GM13976 (cell line): ENCODE measurements at regions not wholly inside any gene's neighbourhood (a gene's known extent, or its start where the extent isn't known, plus 50 kb on each side); places are given as distances from the start of the nearest gene placed in this dataset.

ENCODE experiments used
- DNase-seq: peaks from one replicate; pipeline ENCODE4 v3.0.0; 2012; ENCODE audit warnings: low spot score
- in situ Hi-C: fragments of 300-500 bp; cut with MboI; formaldehyde crosslinking; loops from one replicate; pipeline ENCODE4 v1.12.0; 2022; ENCODE audit warnings: low sequenced_read_pairs, mixed read lengths, inconsistent platforms; ENCODE audit not compliant: unreplicated experiment
- TF ChIP-seq, protein P1 (sequence below): IDR thresholded peaks from 2 replicates; pipeline ENCODE4 v1.5.1; 2012; ENCODE audit warnings: borderline replicate concordance, mild to moderate bottlenecking; ENCODE audit not compliant: insufficient read depth; ENCODE audit errors: extremely low read depth, missing control alignments, control extremely low read depth

DNA sequence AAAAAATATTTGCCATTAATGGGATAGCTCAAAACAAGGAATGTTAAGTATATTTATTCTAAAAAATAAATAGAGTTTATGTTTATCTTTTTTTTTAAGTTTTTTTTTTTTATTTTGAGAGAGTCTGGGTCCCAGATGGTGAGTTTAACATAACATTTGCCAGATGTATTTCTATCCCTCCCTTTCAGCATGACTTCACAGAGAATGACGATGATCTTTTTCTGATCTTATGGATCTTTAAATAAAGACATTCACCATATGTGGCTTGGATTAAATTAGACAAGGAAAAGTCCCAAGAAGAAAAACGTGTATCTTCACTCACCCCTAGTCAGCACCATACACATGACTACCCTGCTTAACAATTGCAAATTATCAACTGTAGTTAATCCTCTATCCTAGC is 839.8 kb upstream of the CNTN5 start:
- in situ Hi-C loops: no loop called here
- TF ChIP-seq, protein P1, sequence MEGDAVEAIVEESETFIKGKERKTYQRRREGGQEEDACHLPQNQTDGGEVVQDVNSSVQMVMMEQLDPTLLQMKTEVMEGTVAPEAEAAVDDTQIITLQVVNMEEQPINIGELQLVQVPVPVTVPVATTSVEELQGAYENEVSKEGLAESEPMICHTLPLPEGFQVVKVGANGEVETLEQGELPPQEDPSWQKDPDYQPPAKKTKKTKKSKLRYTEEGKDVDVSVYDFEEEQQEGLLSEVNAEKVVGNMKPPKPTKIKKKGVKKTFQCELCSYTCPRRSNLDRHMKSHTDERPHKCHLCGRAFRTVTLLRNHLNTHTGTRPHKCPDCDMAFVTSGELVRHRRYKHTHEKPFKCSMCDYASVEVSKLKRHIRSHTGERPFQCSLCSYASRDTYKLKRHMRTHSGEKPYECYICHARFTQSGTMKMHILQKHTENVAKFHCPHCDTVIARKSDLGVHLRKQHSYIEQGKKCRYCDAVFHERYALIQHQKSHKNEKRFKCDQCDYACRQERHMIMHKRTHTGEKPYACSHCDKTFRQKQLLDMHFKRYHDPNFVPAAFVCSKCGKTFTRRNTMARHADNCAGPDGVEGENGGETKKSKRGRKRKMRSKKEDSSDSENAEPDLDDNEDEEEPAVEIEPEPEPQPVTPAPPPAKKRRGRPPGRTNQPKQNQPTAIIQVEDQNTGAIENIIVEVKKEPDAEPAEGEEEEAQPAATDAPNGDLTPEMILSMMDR: no peak
- DNase-seq: no peak

GRCh38 chr11:98183034-98183433 is 837.7 kb upstream of the CNTN5 start:
- TF ChIP-seq, protein P1: no peak
- no peak for DNase-seq
- in situ Hi-C loops: no loop called here

- in situ Hi-C loops: no loop called here
- DNase-seq: no peak
- TF ChIP-seq, protein P1: no peak
Measured at GRCh38 chr11:98185245-98185644, 835.5 kb upstream of the CNTN5 start.

- TF ChIP-seq, protein P1: no peak
- in situ Hi-C loops: no loop called here
- DNase-seq: no peak
Measured at GRCh38 chr11:98194611-98195010, 826.1 kb upstream of the CNTN5 start.

DNA sequence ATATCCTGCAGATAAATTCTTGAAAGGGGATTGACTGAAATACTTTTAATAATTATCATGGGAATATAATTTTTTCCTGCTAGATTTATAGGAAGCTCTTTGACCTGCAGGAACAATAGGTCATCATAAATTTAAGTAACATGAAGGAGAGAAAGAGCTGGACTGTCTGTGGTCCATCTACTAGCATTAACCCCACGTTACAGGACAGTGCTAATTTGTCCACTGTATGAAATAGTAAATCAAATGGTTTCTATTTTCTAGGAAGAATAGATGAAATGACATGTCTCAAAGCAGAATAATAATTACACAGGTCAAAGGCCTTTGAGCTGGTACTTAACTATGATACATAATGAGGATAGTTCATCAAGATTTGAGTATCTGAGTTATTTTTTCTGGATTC is 825.4 kb upstream of the CNTN5 start:
- TF ChIP-seq, protein P1: no peak
- in situ Hi-C loops: no loop called here
- no peak for DNase-seq

GRCh38 chr11:98207086-98207485 is 813.7 kb upstream of the CNTN5 start:
- DNase-seq: no peak
- in situ Hi-C loops: no loop called here
- TF ChIP-seq, protein P1: no peak

- DNase-seq: no peak
- TF ChIP-seq, protein P1: no peak
- in situ Hi-C loops: no loop called here
Measured at GRCh38 chr11:98227278-98227677, 793.5 kb upstream of the CNTN5 start.
